ENCODE measurements at regions not wholly inside any gene's neighbourhood (a gene's known extent, or its start where the extent isn't known, plus 50 kb on each side); places are given as distances from the start of the nearest gene placed in this dataset.
A peak's percentile ranks its signal among the peaks of the same experiment; 100 is the strongest.

GRCh38 chr6:158249340-158249836, 62.9 kb upstream of the TULP4 start:
- DNase-seq (ENCODE audit: insufficient read length, low spot score) (no peak), FAIRE-seq (no peak)

DNA sequence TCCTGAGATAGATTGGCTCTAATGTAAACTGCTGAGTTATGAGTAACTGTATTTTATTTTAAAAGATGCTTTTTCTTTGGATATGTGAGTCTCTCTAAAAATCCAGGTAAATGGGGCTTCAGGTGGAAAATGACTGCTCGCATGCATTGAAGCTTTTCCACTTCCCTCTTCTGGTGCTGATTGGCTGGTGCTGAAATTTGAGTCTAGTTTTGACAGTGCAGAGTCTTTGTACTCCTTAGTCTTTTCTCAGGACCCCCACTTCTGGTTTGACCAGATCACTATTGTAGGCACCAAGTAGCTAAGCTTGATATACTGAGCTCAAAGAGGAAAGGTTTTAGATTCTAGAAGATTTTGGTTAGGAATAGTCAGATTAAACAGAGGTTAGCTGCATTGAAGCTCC, 60.7 kb upstream of the TULP4 start:
- DNase-seq (ENCODE audit: insufficient read length, low spot score) = no peak
- no peak for FAIRE-seq

- DNase-seq (ENCODE audit: insufficient read length, low spot score) (no peak), FAIRE-seq (no peak)
Observed at GRCh38 chr6:158253248-158253647, 59.0 kb upstream of the TULP4 start.

GRCh38 chr6:158255275-158255988, 56.8 kb upstream of the TULP4 start:
- FAIRE-seq (no peak), DNase-seq (ENCODE audit: insufficient read length, low spot score) (no peak)

GRCh38 chr6:158255989-158256601, 56.2 kb upstream of the TULP4 start:
- no peak for DNase-seq (ENCODE audit: insufficient read length, low spot score)
- FAIRE-seq = no peak

GRCh38 chr6:158256746-158257424, 55.4 kb upstream of the TULP4 start:
- DNase-seq (ENCODE audit: insufficient read length, low spot score) (no peak), FAIRE-seq (no peak)

GRCh38 chr6:158257425-158257759, 54.9 kb upstream of the TULP4 start:
- DNase-seq (ENCODE audit: insufficient read length, low spot score) (no peak), FAIRE-seq (peak; percentile 11)

DNA sequence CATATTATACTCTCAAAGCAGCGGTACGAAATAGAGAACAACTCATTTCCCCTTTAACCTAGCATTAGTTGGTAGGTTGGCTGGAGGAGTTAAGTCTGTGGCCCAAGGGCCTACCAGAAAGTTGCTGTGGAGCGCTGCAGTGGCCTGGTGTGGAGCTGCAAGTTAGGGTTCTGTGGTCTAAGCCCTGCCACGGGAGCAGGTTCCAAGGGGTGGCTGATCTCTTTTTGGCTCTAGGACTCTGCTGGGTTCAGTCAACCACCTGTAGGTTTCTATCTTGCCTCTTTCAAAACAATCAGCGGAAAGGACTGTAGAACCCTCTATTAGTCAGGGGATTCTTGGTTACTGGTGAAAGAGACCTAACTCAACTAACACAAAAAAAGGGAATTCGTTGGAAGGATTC, 54.5 kb upstream of the TULP4 start:
- FAIRE-seq (peak; percentile 54), DNase-seq (ENCODE audit: insufficient read length, low spot score) (no peak)

GRCh38 chr6:158259136-158259535, 53.1 kb upstream of the TULP4 start:
- FAIRE-seq (no peak), DNase-seq (ENCODE audit: insufficient read length, low spot score) (no peak)

DNA sequence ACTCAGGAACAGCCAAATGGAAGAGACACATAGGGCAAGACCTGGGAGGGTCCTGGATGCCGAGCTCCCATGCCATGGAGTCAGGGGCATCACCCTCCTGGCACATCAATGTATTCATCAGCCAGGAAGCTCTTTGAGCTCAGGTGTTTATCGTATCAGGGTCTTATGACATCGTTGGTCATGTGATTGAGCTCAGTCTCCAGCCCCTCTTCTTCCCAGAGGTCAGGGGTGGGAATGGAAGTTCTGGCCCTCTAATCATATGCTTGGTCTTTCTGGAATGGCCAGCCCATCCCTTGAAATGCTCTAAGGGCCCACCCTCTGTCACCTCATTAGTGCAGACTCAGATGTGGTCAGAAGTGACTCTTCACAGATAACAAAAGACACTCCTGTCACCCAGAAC, 52.4 kb upstream of the TULP4 start:
- no peak for FAIRE-seq

GRCh38 chr6:158262082-158262481, 50.2 kb upstream of the TULP4 start:
- FAIRE-seq = no peak

More for the DNA sequence above, 52.4 kb upstream of the TULP4 start:
- no peak for DNase-seq (ENCODE audit: insufficient read length, low spot score)

More at GRCh38 chr6:158262082-158262481, 50.2 kb upstream of the TULP4 start:
- DNase-seq (ENCODE audit: insufficient read length, low spot score) = no peak
